ENCODE measurements at regions not wholly inside any gene's neighbourhood (a gene's known extent, or its start where the extent isn't known, plus 50 kb on each side); places are given as distances from the start of the nearest gene placed in this dataset.
"Not testable (repeated sequence)": the region's sequence is repeated elsewhere in the genome, so short reads cannot be mapped to it uniquely, and the experiment has no call there.

GRCh38 chr1:121443001-121443540, 258.3 kb downstream of the SRGAP2C start:
- ChIA-PET POLR2A (no interaction called here), CTCF (no interaction called here)

GRCh38 chr1:121444096-121444495, 259.3 kb downstream of the SRGAP2C start:
- ChIA-PET CTCF (no interaction called here), POLR2A (no interaction called here)

- ChIA-PET POLR2A (no interaction called here), CTCF (no interaction called here)
These were observed 260.9 kb downstream of the SRGAP2C start for GRCh38 chr1:121445679-121446078.

GRCh38 chr1:121447280-121447923, 262.6 kb downstream of the SRGAP2C start:
- POLR2A ChIA-PET, CTCF ChIA-PET: not testable (repeated sequence)

- CTCF ChIA-PET, POLR2A ChIA-PET: not testable (repeated sequence)
These were observed 263.3 kb downstream of the SRGAP2C start for GRCh38 chr1:121448064-121448463.

GRCh38 chr1:121448851-121449250, 264.1 kb downstream of the SRGAP2C start:
- ChIA-PET CTCF (no interaction called here), POLR2A (no interaction called here)

- ChIA-PET CTCF (no interaction called here), POLR2A (no interaction called here)
These were observed 267.7 kb downstream of the SRGAP2C start for GRCh38 chr1:121452484-121452883.

- ChIA-PET POLR2A (interaction anchor here (0.7 kb wide), 1 partner anchor 61 kb away, joined by 3 read pairs; no protein-coding TSS in a partner anchor), CTCF (no interaction called here)
These were observed 273.7 kb downstream of the SRGAP2C start for GRCh38 chr1:121458291-121459048.

GRCh38 chr1:121459235-121459634, 274.5 kb downstream of the SRGAP2C start:
- ChIA-PET CTCF (no interaction called here), POLR2A (interaction anchor here (0.7 kb wide), 1 partner anchor 60 kb away, joined by 3 read pairs; no protein-coding TSS in a partner anchor)

GRCh38 chr1:121469395-121469794, 284.6 kb downstream of the SRGAP2C start:
- POLR2A ChIA-PET, CTCF ChIA-PET: not testable (repeated sequence)

GRCh38 chr1:121470401-121470800, 285.6 kb downstream of the SRGAP2C start:
- CTCF ChIA-PET, POLR2A ChIA-PET: not testable (repeated sequence)

GRCh38 chr1:121471523-121471922, 286.7 kb downstream of the SRGAP2C start:
- CTCF ChIA-PET, result no interaction called here
- POLR2A ChIA-PET, result no interaction called here

- ChIA-PET POLR2A (no interaction called here), CTCF (no interaction called here)
These were observed 287.2 kb downstream of the SRGAP2C start for GRCh38 chr1:121472017-121472416.

GRCh38 chr1:121483234-121483633, 298.5 kb downstream of the SRGAP2C start:
- POLR2A ChIA-PET, result no interaction called here

GRCh38 chr1:121483961-121484424, 299.2 kb downstream of the SRGAP2C start:
- CTCF ChIA-PET, result no interaction called here
- POLR2A ChIA-PET, result no interaction called here

More at GRCh38 chr1:121483234-121483633, 298.5 kb downstream of the SRGAP2C start:
- CTCF ChIA-PET, result no interaction called here

- CTCF ChIA-PET, POLR2A ChIA-PET: not testable (repeated sequence)
These were observed 310.0 kb downstream of the SRGAP2C start for GRCh38 chr1:121494796-121495195.

- CTCF ChIA-PET, POLR2A ChIA-PET: not testable (repeated sequence)
These were observed 326.7 kb downstream of the SRGAP2C start for GRCh38 chr1:121511455-121511854.

- POLR2A ChIA-PET, CTCF ChIA-PET: not testable (repeated sequence)
These were observed 327.1 kb downstream of the SRGAP2C start for GRCh38 chr1:121511876-121512275.

GRCh38 chr1:121515235-121515634, 330.5 kb downstream of the SRGAP2C start:
- ChIA-PET POLR2A (no interaction called here), CTCF (no interaction called here)

GRCh38 chr1:121516234-121516967, 331.6 kb downstream of the SRGAP2C start:
- POLR2A ChIA-PET, result interaction anchor here (0.5 to 0.6 kb wide), 2 partner anchors 36 to 101 kb away, joined by 3 to 7 read pairs; no protein-coding TSS in a partner anchor
- CTCF ChIA-PET, result interaction anchor here (0.8 to 0.9 kb wide), 2 partner anchors 15 to 50 kb away, joined by 3 read pairs; no protein-coding TSS in a partner anchor

Measured in activated CD8-positive, alpha-beta memory T cell treated with anti-CD3 and anti-CD28 coated beads for 36 hours (primary cell).